DMS53 treated with DMSO at 0.1 percent for 48 hours (cell line): ENCODE measurements at regions not wholly inside any gene's neighbourhood (a gene's known extent, or its start where the extent isn't known, plus 50 kb on each side); places are given as distances from the start of the nearest gene placed in this dataset.
A peak's percentile ranks its signal among the peaks of the same experiment; 100 is the strongest.
"Not testable (repeated sequence)": the region's sequence is repeated elsewhere in the genome, so short reads cannot be mapped to it uniquely, and the experiment has no call there.

Source experiments
- DNase-seq: peaks from one replicate; lab custom pipeline; 2025; ENCODE audit not compliant: unreplicated experiment; lab: John Stamatoyannopoulos, UW

- DNase-seq = peak; percentile 49
Observed at GRCh38 chr18:22563164-22563583, 145.5 kb upstream of the CTAGE1 start.

DNA sequence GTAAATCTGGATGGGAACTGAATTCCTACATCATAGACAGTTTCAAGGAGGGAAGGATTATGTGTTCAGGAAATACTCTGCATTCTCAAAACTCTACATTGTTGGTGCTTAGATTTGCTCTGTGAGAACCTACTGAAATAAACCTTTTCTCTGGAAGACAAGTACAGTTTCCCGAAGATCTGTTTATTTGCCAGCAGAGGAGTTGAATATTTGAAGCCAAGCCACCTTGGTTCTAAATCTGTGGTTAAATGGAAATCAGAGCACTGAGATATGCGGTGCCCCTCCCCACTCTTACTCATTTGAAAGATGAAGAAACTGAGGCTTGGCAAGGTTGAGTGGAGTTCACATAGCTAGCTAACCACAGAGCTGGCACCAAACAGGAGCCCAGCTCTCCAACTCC is 146.3 kb upstream of the CTAGE1 start:
- DNase-seq = no peak

- DNase-seq = no peak
Observed at GRCh38 chr18:22566703-22567420, 149.1 kb upstream of the CTAGE1 start.

DNA sequence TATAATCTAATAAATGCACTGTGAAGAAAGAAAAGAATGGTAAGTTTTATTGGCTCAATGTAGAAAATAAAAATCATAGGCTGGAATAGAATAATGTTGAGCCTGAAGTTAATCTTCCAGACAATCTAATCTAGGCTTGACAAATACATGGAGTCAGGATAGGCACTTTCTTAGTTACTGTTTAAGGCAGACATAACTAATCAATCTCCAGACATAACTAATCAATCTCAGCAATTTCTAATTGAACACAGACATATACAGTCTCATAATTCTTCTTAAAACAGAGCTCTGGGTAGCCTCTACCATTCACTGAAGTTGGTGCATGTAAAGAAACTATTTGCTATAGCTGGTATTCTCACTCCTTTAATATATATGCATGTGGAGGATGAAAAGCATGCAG is 150.1 kb upstream of the CTAGE1 start:
- no peak for DNase-seq

DNA sequence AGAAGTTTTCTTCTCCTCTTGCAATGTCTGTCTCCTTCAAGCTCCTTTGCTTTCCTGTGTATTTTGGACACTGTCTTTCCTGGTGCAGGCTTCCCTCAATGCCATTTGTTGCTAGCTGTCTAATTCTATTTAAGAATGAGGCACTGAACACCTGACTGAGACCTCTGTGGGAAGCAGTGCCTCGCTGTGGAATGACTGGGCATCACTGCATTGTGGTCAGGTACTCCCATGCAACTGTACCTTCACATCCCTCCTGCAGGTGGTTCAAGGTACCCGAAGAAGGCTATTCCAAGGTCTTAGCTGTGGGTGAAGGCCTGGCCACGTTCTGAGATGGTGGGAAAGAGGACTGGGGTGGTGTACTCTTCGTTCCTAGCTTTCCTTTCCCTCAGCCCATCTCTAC is 152.8 kb upstream of the CTAGE1 start:
- DNase-seq = no peak

DNA sequence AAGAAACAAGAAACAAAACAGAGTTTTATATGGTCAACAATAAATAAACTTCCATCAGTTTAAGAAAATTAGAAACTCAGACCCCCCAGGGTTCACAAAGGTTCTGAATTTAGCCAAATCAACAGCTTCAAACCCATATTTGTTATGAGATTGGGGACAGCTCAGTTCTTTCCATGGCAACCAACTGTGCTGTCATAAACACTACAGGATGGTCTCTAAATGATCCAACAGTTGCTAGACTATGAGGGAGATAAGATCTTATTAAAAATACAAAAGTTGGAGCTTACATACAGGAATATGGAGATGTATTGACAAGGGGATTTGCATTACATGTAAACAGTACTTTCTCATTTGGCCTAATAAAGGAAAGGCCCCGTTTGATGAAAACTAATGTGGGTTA is 154.6 kb upstream of the CTAGE1 start:
- no peak for DNase-seq

DNA sequence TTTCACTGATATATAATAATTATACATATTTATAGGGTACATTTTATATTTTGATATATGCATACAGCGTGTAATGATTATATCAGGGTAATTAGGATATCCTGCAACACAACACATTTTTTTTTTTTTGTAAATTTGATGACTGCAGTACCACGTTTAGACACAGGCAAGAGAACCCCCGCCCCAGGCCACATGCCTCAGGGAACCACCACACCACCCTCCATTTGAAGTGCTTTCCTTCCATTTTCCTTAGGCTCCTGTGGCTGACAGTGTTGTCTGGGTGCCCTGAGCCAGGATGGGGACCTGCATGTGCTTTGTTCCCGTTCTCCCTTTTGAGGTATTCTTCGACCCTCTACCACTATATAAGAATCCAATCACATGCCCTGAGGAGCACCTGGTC is 161.6 kb upstream of the CTAGE1 start:
- no peak for DNase-seq

- no peak for DNase-seq
Observed at GRCh38 chr18:22585333-22585732, 167.6 kb upstream of the CTAGE1 start.

GRCh38 chr18:22585821-22586220 is 168.1 kb upstream of the CTAGE1 start:
- DNase-seq = peak; percentile 10

- DNase-seq = no peak
Observed at GRCh38 chr18:22591222-22591621, 173.5 kb upstream of the CTAGE1 start.

- DNase-seq = no peak
Observed at GRCh38 chr18:22594155-22594690, 176.5 kb upstream of the CTAGE1 start.

- no peak for DNase-seq
Observed at GRCh38 chr18:22601481-22601880, 183.8 kb upstream of the CTAGE1 start.

DNA sequence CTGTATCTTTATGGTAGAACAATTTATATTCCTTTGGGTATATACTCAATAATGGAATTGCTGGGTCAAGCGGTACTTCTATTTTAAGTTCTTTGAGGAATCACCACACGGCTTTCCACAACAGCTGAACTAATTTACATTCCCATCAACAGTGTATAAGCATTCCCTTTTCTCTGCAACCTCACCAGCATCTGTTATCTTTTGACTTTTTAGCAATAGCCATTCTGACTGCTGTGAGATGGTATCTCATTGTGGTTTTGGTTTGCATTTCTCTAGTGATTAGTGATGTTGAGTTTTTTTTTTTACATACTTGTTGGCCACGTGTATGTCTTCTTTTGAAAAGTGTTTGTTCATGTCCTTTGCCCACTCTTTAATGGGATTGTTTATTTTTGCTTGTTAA is 184.7 kb upstream of the CTAGE1 start:
- DNase-seq = not testable (repeated sequence)

DNA sequence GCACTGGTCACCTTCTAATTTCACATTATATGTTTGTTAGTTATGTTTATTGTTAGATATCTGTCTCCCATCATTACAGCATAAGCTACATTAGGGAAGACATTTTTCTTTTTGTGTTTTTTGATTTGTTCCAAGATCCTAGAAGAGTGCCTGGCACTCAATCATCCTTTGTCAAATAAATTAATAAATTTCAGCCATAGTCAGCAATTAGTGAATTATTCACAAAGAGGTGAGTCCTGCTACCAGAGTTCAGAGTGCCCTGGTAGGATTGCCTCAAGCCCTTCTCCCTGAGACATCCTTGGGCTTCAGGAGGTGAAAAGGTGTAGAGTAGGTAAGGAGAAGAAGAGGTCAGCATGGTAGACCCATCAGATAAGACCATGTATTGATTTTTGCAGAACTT is 186.2 kb upstream of the CTAGE1 start:
- no peak for DNase-seq

- no peak for DNase-seq
Observed at GRCh38 chr18:22604390-22604985, 186.8 kb upstream of the CTAGE1 start.

- DNase-seq = no peak
Observed at GRCh38 chr18:22604986-22605421, 187.3 kb upstream of the CTAGE1 start.

GRCh38 chr18:22605736-22606135 is 188.0 kb upstream of the CTAGE1 start:
- no peak for DNase-seq

- no peak for DNase-seq
Observed at GRCh38 chr18:22606563-22607283, 189.0 kb upstream of the CTAGE1 start.

- no peak for DNase-seq
Observed at GRCh38 chr18:22607284-22607635, 189.5 kb upstream of the CTAGE1 start.

DNA sequence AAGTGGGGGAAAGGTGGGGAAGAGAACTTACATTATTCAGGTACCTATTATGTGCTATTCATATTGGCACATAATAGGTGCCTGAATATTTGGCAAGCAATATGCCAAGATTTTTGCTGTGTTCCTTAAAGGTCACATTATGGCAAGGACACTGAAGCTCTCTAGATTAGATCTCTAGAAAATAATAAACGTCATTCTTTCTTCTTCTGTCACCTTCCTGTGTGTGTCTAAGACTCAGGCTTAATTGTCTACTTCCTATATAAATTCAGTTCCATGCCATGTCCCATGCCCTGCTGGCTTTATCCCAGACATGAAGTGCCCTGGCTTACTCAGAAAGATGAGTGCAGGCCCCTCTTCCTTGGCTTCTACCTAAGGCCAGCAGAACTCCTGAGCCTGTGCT is 191.1 kb upstream of the CTAGE1 start:
- DNase-seq = no peak

DNA sequence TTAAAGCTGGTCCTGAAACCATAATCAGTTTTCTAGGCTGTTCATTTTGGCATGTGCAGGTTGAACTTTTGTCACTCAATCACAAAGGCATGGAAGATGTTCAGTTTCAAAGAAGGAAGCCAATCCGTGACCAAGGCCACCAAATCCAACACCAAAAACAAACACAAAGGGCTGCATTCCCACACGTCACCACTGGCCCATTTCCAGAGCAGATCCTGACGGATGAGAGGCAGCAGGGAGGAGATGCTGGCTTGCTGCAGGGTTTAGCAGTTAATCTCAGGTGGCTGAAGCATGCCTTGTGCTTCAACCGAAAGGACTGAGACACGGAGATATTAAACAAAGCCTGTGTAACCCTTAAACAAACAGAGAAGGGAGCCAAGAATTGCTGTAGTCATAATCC is 191.9 kb upstream of the CTAGE1 start:
- DNase-seq = peak; percentile 8

- DNase-seq = no peak
Observed at GRCh38 chr18:22613058-22613690, 195.5 kb upstream of the CTAGE1 start.
